ENCODE measurements at regions not wholly inside any gene's neighbourhood (a gene's known extent, or its start where the extent isn't known, plus 50 kb on each side); places are given as distances from the start of the nearest gene placed in this dataset.

- no peak overlapping the region for H3K27ac ChIP-seq
- ATAC-seq (no peak), DNase-seq (no peak)
- H3K4me3 ChIP-seq, result no peak overlapping the region
- H3K36me3 ChIP-seq, result no peaks in the 10 kb centered on the region
- H3K4me1 ChIP-seq, result no peaks in the 10 kb centered on the region
- H3K9me3 ChIP-seq, result peaks cover 0 to 11% (median 0%) of the 10 kb centered on the region in 12 donors
- H3K27me3 ChIP-seq, result no peaks in the 10 kb centered on the region
- intact Hi-C loops (cut with DNase I), result no loop called here
- TF ChIP-seq CTCF (IDR thresholded peaks at IDR 0.05) (no peak), POLR2A (IDR thresholded peaks at IDR 0.05) (no peak)
Measured at GRCh38 chr6:119594907-119595306, 245.3 kb upstream of the MAN1A1 start.

GRCh38 chr6:119591235-119591634, 241.7 kb upstream of the MAN1A1 start:
- Histone ChIP-seq H3K27ac (no peak overlapping the region), H3K9me3 (peaks cover 0 to 4% (median 0%) of the 10 kb centered on the region in 12 donors), H3K4me3 (no peak overlapping the region), H3K4me1 (no peaks in the 10 kb centered on the region), H3K36me3 (no peaks in the 10 kb centered on the region), H3K27me3 (no peaks in the 10 kb centered on the region)
- 89 to 91% (median 91%) methylated on average over 2 of the region's 2 CpGs for WGBS, 4 donors
- intact Hi-C loops (cut with DNase I), result no loop called here
- DNase-seq (no peak), ATAC-seq (no peak)
- TF ChIP-seq CTCF (IDR thresholded peaks at IDR 0.05), result no peak
- TF ChIP-seq POLR2A (IDR thresholded peaks at IDR 0.05), result no peak

- DNase-seq (no peak), ATAC-seq (no peak)
- 62 to 71% (median 65%) methylated on average over 2 of the region's 2 CpGs for WGBS, 4 donors
- Histone ChIP-seq H3K36me3 (no peaks in the 10 kb centered on the region), H3K9me3 (no peaks in the 10 kb centered on the region), H3K4me3 (no peak overlapping the region), H3K4me1 (no peaks in the 10 kb centered on the region), H3K27ac (no peak overlapping the region), H3K27me3 (no peaks in the 10 kb centered on the region)
- no peak for TF ChIP-seq POLR2A (IDR thresholded peaks at IDR 0.05)
- no peak for TF ChIP-seq CTCF (IDR thresholded peaks at IDR 0.05)
- intact Hi-C loops (cut with DNase I), result no loop called here
Measured at GRCh38 chr6:119590066-119590465, 240.5 kb upstream of the MAN1A1 start.

GRCh38 chr6:119587537-119587936, 238.0 kb upstream of the MAN1A1 start:
- Histone ChIP-seq H3K4me1 (no peaks in the 10 kb centered on the region), H3K9me3 (no peaks in the 10 kb centered on the region), H3K36me3 (no peaks in the 10 kb centered on the region), H3K27ac (no peak overlapping the region), H3K4me3 (no peak overlapping the region), H3K27me3 (no peaks in the 10 kb centered on the region)
- DNase-seq, result no peak
- 82 to 87% (median 86%) methylated on average over 3 of the region's 3 CpGs for WGBS, 4 donors
- TF ChIP-seq CTCF (IDR thresholded peaks at IDR 0.05) (no peak), POLR2A (IDR thresholded peaks at IDR 0.05) (no peak)
- ATAC-seq, result no peak
- intact Hi-C loops (cut with DNase I), result no loop called here

Data from heart left ventricle (tissue), 16 donors.